Activated CD8-positive, alpha-beta memory T cell treated with anti-CD3 and anti-CD28 coated beads for 48 hours (primary cell): ENCODE measurements at regions not wholly inside any gene's neighbourhood (a gene's known extent, or its start where the extent isn't known, plus 50 kb on each side); places are given as distances from the start of the nearest gene placed in this dataset.
"Not testable (repeated sequence)": the region's sequence is repeated elsewhere in the genome, so short reads cannot be mapped to it uniquely, and the experiment has no call there.

Source experiments
- DNase-seq, 3 experiments: peaks; one replicate each; pipeline ENCODE4 v3.0.0-alpha.2; 2020; ENCODE audit warnings: low read depth in 2 of 3, low spot score in 2 of 3

GRCh38 chr11:29486301-29486700 is 530.5 kb downstream of the KCNA4 start:
- no peak for DNase-seq

DNA sequence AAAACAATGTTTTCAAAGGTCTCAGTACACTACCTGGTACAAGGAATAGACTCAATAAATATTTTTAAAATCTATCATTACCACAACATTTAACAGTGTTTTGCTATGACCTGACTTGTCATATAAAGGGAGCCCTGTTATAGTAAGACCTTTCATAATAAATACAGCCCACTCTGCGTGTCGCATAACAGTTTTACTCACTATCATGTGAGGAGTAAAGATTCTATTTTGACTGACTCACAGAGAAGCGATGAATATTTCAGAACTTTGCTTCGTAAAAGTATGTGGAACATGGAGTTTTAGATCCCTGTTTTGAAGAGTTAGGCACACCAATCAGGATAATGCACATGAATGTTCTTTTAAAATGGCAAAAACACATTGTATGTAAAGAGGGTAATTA is 531.2 kb downstream of the KCNA4 start:
- DNase-seq: no peak

DNA sequence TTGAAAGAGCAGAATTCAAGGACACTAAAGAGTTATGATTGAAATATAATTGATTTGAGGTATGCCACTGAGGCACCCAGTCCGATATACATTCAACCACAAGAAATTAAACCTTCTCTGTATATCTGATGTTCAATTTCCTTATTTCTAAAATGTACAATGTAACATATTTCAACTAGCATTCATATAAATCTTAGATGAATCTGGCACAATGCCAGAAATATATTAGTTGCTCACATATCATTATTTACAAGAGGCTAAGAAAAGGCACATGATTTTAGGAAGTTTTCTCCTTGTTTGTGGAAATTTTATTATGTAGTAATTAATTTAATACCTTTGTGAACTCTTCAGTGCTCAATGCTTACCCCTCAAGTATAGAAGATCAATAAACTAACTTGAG is 532.3 kb downstream of the KCNA4 start:
- no peak for DNase-seq

DNA sequence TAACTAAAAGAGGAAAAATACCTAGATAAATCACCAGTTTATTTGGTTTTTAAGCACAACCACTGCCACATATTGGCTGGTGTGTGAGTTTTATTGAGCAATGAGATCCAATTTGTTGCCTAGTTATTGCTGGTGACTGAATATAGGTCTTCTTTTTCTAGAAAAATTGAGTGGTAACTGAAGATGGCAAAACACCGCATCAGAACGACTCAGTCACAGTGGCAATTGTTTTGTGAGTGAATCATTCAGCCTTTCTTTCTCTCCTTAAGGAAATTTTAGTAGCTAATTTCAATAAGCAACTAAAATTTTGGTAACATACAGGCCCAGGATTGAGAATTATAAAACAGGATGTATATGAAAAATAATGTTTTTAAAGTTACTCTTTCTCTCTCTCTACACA is 533.0 kb downstream of the KCNA4 start:
- no peak for DNase-seq

DNA sequence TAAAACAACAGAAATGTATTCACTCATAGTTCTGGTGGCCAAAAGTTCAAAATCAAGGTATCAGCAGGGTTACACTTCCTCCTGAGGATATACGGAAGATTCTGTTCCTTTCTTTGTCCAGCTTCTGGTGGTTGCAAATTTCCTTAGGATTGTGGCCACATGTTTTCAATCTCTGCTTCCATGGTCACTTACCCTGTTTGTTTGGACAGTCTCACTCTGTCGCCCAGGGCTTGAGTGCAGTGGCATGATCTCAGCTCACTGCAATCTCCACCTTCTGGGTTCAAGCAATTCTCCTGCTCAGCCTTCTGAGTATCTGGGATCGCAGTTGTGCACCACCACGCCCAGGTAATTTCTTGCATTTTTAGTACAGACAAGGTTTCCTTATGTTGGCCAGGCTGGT is 534.3 kb downstream of the KCNA4 start:
- no peak for DNase-seq

- DNase-seq: no peak
Observed at GRCh38 chr11:29481738-29482137, 535.1 kb downstream of the KCNA4 start.

GRCh38 chr11:29480981-29481380 is 535.8 kb downstream of the KCNA4 start:
- no peak for DNase-seq

DNA sequence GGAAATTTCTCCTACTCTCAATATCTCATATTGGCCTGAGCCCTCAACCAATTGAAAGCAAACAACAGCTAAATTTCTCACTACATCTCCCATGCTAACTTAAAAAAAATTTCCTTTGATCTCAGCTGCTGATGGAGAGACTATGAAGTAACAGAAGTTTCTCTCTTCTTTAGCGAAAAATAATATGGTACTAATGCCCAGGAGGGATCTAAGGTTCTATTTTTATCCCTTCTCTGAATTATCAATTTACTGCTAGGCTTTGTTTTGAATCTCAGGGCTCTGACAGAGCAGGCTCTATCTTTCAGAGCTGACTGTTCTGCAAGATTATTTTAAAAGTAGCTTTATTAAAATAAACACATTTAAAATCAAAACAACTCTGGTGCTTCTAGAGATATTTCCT is 558.6 kb downstream of the KCNA4 start:
- DNase-seq: no peak

DNA sequence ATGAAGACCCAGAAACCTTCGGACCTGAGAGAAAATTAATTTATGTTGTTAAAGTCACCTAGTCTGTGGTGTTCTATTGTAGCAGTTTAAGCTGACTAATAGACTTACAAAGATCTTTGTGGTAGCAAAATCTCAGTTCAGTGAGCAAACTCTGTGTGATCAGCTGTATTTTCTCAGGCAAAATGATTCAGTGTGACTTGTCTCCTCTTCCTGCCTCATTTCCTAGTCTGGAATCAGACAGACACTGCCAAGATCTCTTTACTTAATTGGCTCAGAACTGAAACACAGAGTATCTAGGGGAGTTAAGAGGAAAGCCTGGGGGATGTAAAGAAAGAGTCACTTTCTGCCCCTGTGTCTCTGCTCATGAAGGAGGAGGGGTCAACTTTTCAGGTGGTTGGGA is 564.7 kb downstream of the KCNA4 start:
- no peak for DNase-seq

DNA sequence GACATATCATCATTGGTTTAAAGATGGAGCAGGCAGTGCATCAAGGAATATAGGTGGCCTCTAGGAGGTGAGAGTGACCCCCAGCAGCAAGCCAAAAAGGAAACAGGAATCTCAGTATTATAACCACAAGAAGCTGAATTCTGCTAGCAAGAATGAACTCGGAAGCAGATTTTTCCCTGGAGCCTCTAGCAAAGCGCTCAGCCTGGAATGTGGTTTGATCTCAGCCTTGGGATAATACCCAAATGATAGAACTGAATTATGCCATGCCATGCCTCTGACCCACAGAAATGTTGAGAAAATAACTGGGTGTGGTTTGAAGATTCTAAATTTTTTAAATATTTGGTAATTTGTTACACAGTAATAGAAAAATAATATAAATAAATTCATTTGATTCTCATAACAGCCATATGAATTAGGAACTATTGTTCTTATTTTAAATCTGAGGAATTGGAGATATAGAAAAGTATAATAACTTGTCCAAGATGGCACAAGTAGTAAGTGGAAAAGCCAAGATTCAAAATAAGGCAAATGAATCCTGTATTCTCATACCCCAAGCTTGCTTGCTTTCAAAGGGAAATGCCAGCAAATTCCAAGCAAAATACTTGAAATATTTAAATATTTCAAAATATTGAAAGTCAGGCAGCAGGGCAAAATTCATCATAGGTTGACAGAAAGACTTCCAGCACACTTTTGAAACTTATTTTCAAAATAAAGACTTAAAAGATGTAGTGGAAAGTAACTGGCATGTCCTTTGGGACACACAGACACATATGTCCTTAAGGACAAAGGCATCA is 567.4 kb downstream of the KCNA4 start:
- no peak for DNase-seq

GRCh38 chr11:29448246-29448877 is 568.5 kb downstream of the KCNA4 start:
- no peak for DNase-seq

GRCh38 chr11:29447821-29448220 is 569.0 kb downstream of the KCNA4 start:
- no peak for DNase-seq

DNA sequence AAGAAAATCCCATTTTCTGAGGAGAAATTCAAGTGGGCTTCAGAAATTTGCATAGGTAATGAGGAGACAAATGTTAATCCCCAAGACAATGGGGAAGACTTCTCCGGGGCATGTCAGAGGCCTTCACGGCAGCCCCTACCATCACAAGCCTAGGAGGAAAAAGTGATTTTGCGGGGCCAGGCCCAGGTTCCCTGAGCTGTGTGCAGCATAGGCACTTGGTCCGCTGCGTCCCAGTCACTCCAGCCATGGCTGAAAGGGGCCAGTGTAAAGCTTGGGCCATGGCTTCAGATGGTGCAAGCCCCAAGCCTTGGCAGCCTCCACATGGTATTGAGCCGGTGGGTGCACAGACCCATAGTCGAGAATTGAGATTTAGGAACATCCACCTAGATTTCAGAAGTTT is 570.7 kb downstream of the KCNA4 start:
- no peak for DNase-seq

- DNase-seq: not testable (repeated sequence)
Observed at GRCh38 chr11:29445191-29445590, 571.6 kb downstream of the KCNA4 start.

GRCh38 chr11:29438815-29439214 is 578.0 kb downstream of the KCNA4 start:
- DNase-seq: no peak

DNA sequence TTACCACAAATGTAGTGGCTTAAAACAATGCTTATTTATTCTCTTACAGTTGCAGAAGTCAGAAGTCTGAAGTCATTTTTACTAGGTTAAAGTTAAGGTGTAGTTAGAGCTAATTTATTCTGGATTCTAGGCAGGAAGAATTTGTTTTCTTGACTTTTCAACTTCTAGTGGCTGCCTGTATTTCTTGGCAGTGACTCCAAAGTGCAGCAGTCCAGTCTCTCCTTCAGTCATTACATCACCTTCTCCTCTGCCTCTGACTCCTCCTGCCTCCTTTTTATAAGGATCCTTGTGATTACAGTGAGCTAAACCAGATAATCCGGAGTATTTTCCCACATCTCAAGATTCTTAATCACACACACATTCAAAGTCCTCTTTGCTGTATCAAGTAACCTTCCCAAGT is 581.4 kb downstream of the KCNA4 start:
- no peak for DNase-seq

DNA sequence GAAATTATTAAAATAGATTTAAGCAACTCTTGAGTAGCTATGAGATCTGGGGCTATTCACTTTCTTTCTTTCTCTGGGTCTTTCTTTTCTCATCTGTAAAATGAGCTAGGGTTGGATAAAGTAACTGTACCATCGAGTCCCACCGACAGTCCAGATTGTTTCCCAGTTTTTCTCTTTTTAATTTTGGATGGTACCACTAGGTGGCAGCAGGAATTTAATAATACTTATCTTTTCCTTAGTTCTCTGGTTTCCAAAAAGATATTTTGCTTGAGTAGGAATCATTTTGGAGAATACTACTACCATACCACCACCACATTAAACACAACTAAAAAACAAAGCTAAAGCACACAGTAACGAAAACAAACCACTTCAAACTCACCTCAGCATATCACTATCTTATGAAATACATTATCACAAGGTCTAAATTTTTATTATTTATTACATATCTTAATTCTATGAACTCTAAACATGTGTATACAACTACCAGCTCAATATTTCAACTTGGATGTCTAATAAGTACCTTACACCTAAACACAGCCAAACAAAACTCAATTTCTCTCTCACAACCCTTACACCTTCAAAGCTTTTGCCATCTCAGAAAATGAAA is 584.0 kb downstream of the KCNA4 start:
- DNase-seq: no peak

GRCh38 chr11:29405305-29405704 is 611.5 kb downstream of the KCNA4 start:
- DNase-seq: no peak

- no peak for DNase-seq
Observed at GRCh38 chr11:29395555-29396072, 621.2 kb downstream of the KCNA4 start.

GRCh38 chr11:29389793-29390192 is 627.0 kb downstream of the KCNA4 start:
- no peak for DNase-seq

DNA sequence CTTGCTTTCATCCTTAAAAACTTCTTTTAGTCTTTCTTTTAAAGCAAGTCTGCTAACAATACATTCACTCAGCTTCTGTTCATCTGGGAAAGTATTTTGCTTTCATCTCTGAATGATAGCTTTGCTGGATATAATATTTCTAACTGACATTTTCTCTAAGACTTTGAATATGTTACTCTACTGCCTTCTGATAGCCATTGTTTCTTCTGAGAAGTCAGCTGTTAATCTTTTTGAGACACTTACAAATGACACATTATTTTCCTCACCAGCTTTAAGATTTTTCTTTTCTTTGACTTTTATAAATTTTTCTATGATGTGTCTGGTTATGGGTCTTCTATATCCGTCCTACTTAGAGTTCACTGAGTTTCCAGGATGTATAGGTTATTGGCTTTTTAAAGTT is 643.1 kb downstream of the KCNA4 start:
- no peak for DNase-seq

DNA sequence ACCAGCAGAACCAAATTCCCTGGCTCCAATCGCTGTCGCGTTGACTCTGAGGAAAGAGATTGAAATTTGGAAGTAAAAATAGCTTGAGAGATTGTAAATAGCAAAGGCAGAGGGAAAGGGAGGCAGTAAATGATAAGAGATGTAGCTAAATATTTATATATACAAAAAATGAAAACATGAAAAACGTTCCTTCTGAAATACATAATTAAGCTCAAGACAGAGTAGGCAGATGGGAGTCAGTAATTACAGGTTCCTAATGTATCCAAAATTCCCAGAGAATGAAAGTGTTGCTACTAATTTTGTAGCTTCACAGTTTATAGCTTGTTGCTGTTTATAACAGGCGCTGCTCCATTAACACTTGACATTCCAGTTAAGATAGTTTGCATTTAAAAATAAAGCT is 648.7 kb downstream of the KCNA4 start:
- no peak for DNase-seq
